ENCODE measurements at regions not wholly inside any gene's neighbourhood (a gene's known extent, or its start where the extent isn't known, plus 50 kb on each side); places are given as distances from the start of the nearest gene placed in this dataset.

GRCh38 chr16:17812771-17813170 lies 342.0 kb upstream of the XYLT1 start:
- Histone ChIP-seq H3K36me3 (replicated peaks in 1 of 2; ENCODE audit: control insufficient read depth in 1 of 2, insufficient read depth in 2 of 2, low read length in 2 of 2) (no peaks in the 10 kb centered on the region), H3K27ac (ENCODE audit: extremely low read length, insufficient read depth, low read length) (no peak overlapping the region), H3K9me3 (ENCODE audit: low read length) (peaks cover 8% of the 10 kb centered on the region), H3K9ac (ENCODE audit: insufficient read depth, low read depth, low read length) (no peak overlapping the region), H2AFZ (ENCODE audit: low read length) (no peak overlapping the region), H3K4me3 (replicated peaks in 1 of 3; ENCODE audit: insufficient read depth in 1 of 3, low read depth in 2 of 3, low read length in 3 of 3) (no peak overlapping the region), H3K4me2 (ENCODE audit: low read depth, low read length) (no peak overlapping the region), H3K4me1 (ENCODE audit: insufficient read depth, low read length) (no peaks in the 10 kb centered on the region), H4K20me1 (ENCODE audit: insufficient read depth, low read length) (no peaks in the 10 kb centered on the region), H3K79me2 (ENCODE audit: insufficient read depth, low read length) (no peaks in the 10 kb centered on the region), H3K27me3 (ENCODE audit: control insufficient read depth in 1 of 2, insufficient read depth in 2 of 2, low read length in 2 of 2) (no peaks in the 10 kb centered on the region)
- FAIRE-seq (no peak), DNase-seq (ENCODE audit: low spot score) (no peak), ATAC-seq (no peak)
- WGBS (ENCODE audit: low lambda C conversion rate): 57% methylated on average over 1 of the region's 1 CpG
- POLR2A ChIA-PET: no interaction called here
- BruUV-seq (replicated peaks): no TSS peak
- intact Hi-C loops (cut with micrococcal nuclease; ENCODE audit: unreplicated experiment): no loop called here
- CTCF ChIA-PET (ENCODE audit: low intra/inter-chr PET ratio, low total read pairs): no interaction called here
- in situ Hi-C loops (cut with HindIII; ENCODE audit: extremely low pct_ligation_motif_present, low pct_unique_long_range_greater_than_20kb): no loop called here
- TF ChIP-seq ETS1 (CRISPR knock-in tag; IDR thresholded peaks at IDR 0.05) (no peak), NFYC (CRISPR knock-in tag; IDR thresholded peaks at IDR 0.05) (no peak), TRIM24 (CRISPR knock-in tag; IDR thresholded peaks at IDR 0.05) (no peak), ZNF468 (CRISPR knock-in tag; IDR thresholded peaks at IDR 0.05) (no peak), KIAA2018 (CRISPR knock-in tag; IDR thresholded peaks at IDR 0.05; ENCODE audit: borderline replicate concordance) (no peak), GTF2F1 (IDR thresholded peaks at IDR 0.05; ENCODE audit: low read length) (no peak), ZNF589 (CRISPR knock-in tag; conservative IDR thresholded peaks at IDR 0.05) (no peak), SPEN (CRISPR knock-in tag; IDR thresholded peaks at IDR 0.05; ENCODE audit: low read depth) (no peak), MEF2D (CRISPR knock-in tag; IDR thresholded peaks at IDR 0.05) (no peak), ZNF839 (CRISPR knock-in tag; IDR thresholded peaks at IDR 0.05; ENCODE audit: borderline replicate concordance) (no peak), ZNF503 (CRISPR knock-in tag; IDR thresholded peaks at IDR 0.05) (no peak), MXD3 (CRISPR knock-in tag; IDR thresholded peaks at IDR 0.05) (no peak), ZNF207 (IDR thresholded peaks at IDR 0.05; ENCODE audit: borderline replicate concordance) (no peak), ZNF335 (CRISPR knock-in tag; IDR thresholded peaks at IDR 0.05) (no peak), ZNF33A (CRISPR knock-in tag; IDR thresholded peaks at IDR 0.05; ENCODE audit: borderline replicate concordance) (no peak)

Data from HepG2 (cell line).